Stimulated activated CD4-positive, alpha-beta T cell treated with anti-CD3 and anti-CD28 coated beads, Interleukin-2, amount 100 ng/mL, for 24 hours (primary cell): ENCODE measurements at regions not wholly inside any gene's neighbourhood (a gene's known extent, or its start where the extent isn't known, plus 50 kb on each side); places are given as distances from the start of the nearest gene placed in this dataset.

Experiments
- DNase-seq, 2 donors: peaks; one replicate each; pipeline ENCODE4 v3.0.0-alpha.2; 2020

GRCh38 chr7:31171216-31171785 lies 119.2 kb downstream of the ADCYAP1R1 start:
- no peak for DNase-seq
